ENCODE measurements at regions not wholly inside any gene's neighbourhood (a gene's known extent, or its start where the extent isn't known, plus 50 kb on each side); places are given as distances from the start of the nearest gene placed in this dataset.

DNA sequence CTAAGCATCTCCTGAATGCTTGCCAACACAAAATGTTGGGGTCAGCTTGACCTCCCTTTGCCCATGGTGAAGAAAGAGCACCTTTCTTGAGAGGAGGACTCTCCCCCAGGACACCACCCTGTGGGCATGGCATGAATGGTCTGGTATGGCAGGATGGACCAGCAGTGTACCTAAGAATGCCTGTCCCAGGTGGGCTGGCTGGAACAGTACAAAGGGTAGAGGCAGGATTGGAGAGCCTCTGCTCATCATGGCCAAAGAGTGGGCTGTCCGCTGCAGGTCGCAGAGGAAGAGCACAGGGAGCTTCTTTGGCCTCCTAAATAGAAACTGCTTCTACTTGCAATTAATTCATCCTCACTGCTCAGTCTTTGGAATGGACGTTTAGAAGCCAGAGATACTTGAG is 131.6 kb upstream of the OSMR start:
- no peak for TF ChIP-seq ZFX (IDR thresholded peaks at IDR 0.05; ENCODE audit: borderline replicate concordance)
- TF ChIP-seq, protein P1, sequence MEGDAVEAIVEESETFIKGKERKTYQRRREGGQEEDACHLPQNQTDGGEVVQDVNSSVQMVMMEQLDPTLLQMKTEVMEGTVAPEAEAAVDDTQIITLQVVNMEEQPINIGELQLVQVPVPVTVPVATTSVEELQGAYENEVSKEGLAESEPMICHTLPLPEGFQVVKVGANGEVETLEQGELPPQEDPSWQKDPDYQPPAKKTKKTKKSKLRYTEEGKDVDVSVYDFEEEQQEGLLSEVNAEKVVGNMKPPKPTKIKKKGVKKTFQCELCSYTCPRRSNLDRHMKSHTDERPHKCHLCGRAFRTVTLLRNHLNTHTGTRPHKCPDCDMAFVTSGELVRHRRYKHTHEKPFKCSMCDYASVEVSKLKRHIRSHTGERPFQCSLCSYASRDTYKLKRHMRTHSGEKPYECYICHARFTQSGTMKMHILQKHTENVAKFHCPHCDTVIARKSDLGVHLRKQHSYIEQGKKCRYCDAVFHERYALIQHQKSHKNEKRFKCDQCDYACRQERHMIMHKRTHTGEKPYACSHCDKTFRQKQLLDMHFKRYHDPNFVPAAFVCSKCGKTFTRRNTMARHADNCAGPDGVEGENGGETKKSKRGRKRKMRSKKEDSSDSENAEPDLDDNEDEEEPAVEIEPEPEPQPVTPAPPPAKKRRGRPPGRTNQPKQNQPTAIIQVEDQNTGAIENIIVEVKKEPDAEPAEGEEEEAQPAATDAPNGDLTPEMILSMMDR (IDR thresholded peaks at IDR 0.05): no peak
- no peak overlapping the region for H3K27ac ChIP-seq

DNA sequence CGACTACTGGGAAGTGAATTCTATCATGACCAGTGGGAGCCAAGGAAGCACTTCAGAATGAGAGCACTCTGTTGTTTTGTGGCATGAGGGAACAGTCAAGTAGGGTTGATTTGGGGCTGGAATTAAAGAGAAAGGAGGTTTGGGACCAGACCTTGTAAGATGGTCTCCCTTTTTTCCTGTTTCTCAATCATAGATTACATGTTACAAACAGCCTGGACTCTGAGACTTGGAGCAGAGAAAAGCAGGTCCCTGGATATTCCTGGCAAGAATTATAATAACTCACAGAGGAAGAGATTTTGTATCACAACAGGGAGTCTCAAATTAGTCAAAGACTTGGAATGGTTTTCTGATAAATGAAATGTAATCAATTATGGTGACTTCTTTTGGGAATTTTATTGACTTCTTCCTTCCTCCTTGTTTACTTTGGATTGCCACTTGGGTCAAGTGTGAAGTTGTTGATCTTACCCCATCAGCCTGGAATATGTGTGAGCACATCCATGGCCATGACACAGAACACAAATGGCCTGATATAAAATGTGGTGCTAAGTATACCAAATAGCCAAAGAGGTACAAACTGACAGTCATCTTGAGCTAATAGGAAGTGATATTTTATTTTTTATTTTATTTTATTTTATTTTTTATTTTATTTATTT is 131.0 kb upstream of the OSMR start:
- no peak overlapping the region for H3K27ac ChIP-seq
- TF ChIP-seq, protein P1 (IDR thresholded peaks at IDR 0.05): no peak
- TF ChIP-seq ZFX (IDR thresholded peaks at IDR 0.05; ENCODE audit: borderline replicate concordance): no peak

DNA sequence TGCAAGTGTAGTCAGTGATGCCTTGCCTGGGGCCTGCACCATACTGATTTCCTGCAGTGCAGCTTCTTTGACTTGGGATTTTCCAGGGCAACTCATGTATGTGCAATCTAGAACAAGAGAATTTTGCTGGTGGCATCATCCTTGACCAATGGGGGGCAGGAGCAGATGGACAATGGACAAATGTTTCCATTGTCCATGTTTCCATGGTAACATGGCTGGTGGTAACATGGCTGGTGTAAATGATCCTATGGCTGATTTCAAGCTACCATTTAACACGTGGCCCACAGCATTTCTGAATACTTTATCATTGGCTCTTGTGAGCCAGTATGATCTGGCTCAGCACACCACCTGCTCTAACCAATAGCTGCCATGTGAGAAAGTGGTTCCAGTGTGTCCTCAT is 130.1 kb upstream of the OSMR start:
- no peak overlapping the region for H3K27ac ChIP-seq
- TF ChIP-seq ZFX (IDR thresholded peaks at IDR 0.05; ENCODE audit: borderline replicate concordance): no peak
- TF ChIP-seq, protein P1 (IDR thresholded peaks at IDR 0.05): no peak

DNA sequence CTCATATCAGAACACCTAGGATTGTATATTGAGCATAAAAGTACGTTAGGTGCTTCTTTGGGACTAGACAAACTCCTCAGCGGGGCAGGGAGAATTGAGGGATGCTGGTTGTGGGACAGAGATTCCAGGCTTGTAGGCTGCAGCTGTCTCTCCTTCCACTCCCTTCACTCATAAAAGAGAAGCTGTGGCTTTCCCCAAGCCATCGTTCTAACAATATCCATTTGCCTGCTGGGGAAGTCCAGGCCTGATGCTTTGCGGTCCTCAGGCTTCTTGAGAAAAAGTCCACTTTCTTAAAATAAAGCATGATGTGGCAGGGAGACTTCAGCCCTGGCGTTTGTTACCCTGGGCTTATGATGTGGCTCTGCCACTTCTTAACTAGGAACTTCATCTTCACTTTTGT is 129.3 kb upstream of the OSMR start:
- H3K27ac ChIP-seq: no peak overlapping the region
- TF ChIP-seq ZFX (IDR thresholded peaks at IDR 0.05; ENCODE audit: borderline replicate concordance): no peak
- TF ChIP-seq, protein P1 (IDR thresholded peaks at IDR 0.05): no peak

DNA sequence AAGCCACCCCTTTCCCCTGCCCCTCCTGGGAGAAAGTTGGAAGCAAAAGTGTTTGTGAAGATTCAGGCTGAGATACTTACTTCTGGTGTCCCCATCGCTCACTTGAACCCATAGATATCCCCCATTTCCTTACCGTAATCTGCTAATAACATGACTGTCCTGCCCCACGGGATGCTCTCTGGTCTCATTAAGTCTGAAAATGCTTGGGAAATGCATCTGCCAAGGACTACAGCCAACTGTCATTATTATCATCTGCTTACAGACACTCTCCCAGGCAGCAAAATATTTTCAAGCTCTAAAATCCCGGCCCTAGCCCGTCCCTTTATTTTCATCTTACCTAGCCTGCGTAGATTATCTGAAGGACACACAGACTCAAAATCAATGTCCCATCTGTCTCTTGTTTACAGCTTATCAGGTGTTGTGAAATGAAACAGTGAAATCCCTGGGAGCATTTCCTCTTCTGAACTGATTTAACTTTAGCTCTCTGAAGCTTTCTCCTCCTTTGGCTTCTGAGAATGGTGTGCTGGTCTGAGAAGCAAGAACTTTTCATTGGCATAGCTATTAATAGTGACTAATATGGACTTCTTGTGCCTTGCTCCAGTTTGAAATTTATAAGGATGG is 126.9 kb upstream of the OSMR start:
- no peak for TF ChIP-seq ZFX (IDR thresholded peaks at IDR 0.05; ENCODE audit: borderline replicate concordance)
- TF ChIP-seq, protein P1 (IDR thresholded peaks at IDR 0.05): no peak
- H3K27ac ChIP-seq: no peak overlapping the region

DNA sequence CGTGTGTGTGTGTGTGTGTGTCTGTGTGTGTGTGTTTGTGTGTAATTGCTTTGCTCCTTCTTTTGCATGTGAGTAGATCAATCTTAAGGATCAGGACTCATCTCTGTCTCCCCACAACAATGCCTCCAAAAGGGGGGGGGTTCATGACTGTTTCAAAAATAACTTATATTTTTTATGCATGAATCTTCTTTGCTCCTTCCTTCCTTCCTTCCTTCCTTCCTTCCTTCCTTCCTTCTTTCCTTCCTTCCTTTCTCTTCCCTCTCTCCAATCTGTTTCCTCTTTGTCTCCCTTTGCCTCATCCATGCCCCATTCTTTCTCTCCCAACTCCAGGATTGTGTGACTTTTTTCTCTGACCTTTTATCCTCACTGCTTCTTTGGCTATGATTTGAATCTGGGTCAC is 126.4 kb upstream of the OSMR start:
- TF ChIP-seq, protein P1 (IDR thresholded peaks at IDR 0.05): no peak
- TF ChIP-seq ZFX (IDR thresholded peaks at IDR 0.05; ENCODE audit: borderline replicate concordance): no peak

DNA sequence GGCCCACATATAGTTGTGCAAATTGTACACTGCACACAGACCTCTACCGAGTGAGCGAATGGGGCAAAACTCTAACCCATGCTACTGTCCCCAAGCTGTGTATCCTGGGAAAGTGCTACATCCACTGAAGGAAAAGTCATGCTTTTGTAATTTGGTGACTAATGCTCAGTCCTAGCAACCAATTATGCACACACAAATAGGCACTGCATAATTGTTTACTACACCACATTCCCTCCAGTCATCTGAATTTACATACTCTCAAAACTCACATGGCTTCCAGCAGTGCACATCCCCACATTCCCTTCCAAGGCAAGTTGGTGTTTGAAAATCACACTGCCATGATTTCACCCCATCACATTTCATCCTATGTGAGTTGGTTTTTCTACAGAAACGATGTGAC is 125.9 kb upstream of the OSMR start:
- no peak overlapping the region for H3K27ac ChIP-seq

More for the DNA sequence above, 126.4 kb upstream of the OSMR start:
- no peak overlapping the region for H3K27ac ChIP-seq

More for the DNA sequence above, 125.9 kb upstream of the OSMR start:
- TF ChIP-seq ZFX (IDR thresholded peaks at IDR 0.05; ENCODE audit: borderline replicate concordance): no peak
- TF ChIP-seq, protein P1 (IDR thresholded peaks at IDR 0.05): no peak
